ENCODE measurements at regions not wholly inside any gene's neighbourhood (a gene's known extent, or its start where the extent isn't known, plus 50 kb on each side); places are given as distances from the start of the nearest gene placed in this dataset.

DNA sequence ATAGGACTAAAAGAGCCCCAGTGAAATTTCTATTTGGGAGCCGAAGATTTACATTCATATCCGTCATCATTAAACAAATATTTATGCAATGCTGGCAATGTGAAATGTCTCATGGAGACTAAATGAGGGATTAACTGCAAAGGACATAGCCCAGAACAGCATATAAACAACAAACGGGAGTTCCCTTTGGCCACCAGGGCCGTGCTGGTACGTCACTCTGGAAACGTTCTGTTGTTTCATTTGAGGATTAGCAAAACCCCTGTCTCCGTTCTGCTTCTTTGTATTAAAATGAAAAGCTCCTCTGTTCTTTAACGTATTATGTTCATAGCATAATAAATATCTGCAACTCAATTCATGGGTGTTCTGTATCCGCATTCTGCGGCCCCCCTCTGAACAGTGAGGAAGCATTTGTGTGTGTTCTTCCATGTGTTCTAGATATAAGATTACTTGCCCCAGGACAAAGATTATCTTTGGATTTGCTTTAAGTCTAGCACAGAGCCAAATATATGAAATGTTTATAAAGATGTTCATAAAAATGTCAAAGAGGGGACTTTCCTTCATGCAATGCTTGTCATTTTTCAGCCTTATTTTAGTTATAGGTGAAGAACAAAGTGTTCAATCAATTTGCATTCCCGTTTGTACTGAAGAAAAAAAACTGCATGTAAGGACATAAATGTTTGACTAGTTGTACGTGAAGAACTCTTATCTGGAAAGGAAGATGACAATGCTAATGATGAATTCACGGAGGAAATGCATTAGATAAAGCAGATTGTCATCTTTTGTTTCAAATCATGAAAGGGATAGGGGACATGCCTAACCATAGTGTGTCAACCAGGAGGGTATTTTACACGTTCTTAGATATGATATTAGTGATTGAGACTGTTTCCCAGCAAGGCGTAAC is 90.0 kb upstream of the TNFAIP3 start:
- DNase-seq (ENCODE audit: low read depth, low spot score) = no peak
- no peak overlapping the region for H3K4me3 ChIP-seq (ENCODE audit: low read depth, low read length)
- H3K27me3 ChIP-seq (ENCODE audit: control insufficient read depth, insufficient read depth, low read length) = no peaks in the 10 kb centered on the region
- no peaks in the 10 kb centered on the region for H3K9me3 ChIP-seq (ENCODE audit: control insufficient read depth, insufficient read depth, low read length)
- CTCF ChIA-PET = interaction anchor here (0.6 to 1.2 kb wide), 2 partner anchors 23 to 459 kb away, joined by 3 read pairs; no protein-coding TSS in a partner anchor
- H3K27ac ChIP-seq (ENCODE audit: low read depth, low read length) = no peak overlapping the region
- POLR2A ChIA-PET = no interaction called here
- TF ChIP-seq, protein P1, sequence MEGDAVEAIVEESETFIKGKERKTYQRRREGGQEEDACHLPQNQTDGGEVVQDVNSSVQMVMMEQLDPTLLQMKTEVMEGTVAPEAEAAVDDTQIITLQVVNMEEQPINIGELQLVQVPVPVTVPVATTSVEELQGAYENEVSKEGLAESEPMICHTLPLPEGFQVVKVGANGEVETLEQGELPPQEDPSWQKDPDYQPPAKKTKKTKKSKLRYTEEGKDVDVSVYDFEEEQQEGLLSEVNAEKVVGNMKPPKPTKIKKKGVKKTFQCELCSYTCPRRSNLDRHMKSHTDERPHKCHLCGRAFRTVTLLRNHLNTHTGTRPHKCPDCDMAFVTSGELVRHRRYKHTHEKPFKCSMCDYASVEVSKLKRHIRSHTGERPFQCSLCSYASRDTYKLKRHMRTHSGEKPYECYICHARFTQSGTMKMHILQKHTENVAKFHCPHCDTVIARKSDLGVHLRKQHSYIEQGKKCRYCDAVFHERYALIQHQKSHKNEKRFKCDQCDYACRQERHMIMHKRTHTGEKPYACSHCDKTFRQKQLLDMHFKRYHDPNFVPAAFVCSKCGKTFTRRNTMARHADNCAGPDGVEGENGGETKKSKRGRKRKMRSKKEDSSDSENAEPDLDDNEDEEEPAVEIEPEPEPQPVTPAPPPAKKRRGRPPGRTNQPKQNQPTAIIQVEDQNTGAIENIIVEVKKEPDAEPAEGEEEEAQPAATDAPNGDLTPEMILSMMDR (IDR thresholded peaks at IDR 0.05; ENCODE audit: low read depth, low read length) = 0 out of 2 replicates have a peak, but pooled peaks have one; percentile 10

GRCh38 chr6:137777687-137778075 is 89.4 kb upstream of the TNFAIP3 start:
- ChIA-PET CTCF (interaction anchor here (0.6 to 1.2 kb wide), 2 partner anchors 22 to 458 kb away, joined by 3 read pairs; no protein-coding TSS in a partner anchor), POLR2A (no interaction called here)
- no peak overlapping the region for H3K27ac ChIP-seq (ENCODE audit: low read depth, low read length)
- no peak overlapping the region for H3K4me3 ChIP-seq (ENCODE audit: low read depth, low read length)
- no peaks in the 10 kb centered on the region for H3K27me3 ChIP-seq (ENCODE audit: control insufficient read depth, insufficient read depth, low read length)
- TF ChIP-seq, protein P1 (IDR thresholded peaks at IDR 0.05; ENCODE audit: low read depth, low read length) = no peak
- DNase-seq (ENCODE audit: low read depth, low spot score) = no peak
- no peaks in the 10 kb centered on the region for H3K9me3 ChIP-seq (ENCODE audit: control insufficient read depth, insufficient read depth, low read length)

DNA sequence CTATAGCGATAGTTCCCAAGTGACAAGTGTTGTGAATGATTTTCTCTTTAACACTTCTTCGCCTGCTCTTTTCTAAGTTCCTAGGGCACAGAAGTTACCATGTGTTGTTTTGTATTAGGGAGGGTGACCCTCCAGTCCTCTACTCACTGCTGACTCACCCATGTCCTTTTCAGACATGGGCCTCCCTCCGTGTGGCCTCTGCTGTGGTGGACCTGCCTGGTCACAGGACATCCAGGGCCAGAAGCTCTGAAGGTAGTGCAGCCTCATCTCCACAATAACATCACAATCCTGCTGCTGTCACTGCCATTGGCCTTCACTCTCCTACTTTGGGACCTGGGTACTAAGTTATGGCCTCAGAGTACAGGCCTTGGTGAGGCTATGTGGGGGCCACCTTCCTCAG is 87.1 kb upstream of the TNFAIP3 start:
- Histone ChIP-seq H3K27ac (ENCODE audit: low read depth, low read length) (peak overlapping the region; percentile 52), H3K27me3 (ENCODE audit: control insufficient read depth, insufficient read depth, low read length) (no peaks in the 10 kb centered on the region), H3K9me3 (ENCODE audit: control insufficient read depth, insufficient read depth, low read length) (no peaks in the 10 kb centered on the region), H3K4me3 (ENCODE audit: low read depth, low read length) (no peak overlapping the region)
- TF ChIP-seq, protein P1 (IDR thresholded peaks at IDR 0.05; ENCODE audit: low read depth, low read length) = no peak
- DNase-seq (ENCODE audit: low read depth, low spot score) = no peak
- ChIA-PET CTCF (no interaction called here), POLR2A (no interaction called here)

DNA sequence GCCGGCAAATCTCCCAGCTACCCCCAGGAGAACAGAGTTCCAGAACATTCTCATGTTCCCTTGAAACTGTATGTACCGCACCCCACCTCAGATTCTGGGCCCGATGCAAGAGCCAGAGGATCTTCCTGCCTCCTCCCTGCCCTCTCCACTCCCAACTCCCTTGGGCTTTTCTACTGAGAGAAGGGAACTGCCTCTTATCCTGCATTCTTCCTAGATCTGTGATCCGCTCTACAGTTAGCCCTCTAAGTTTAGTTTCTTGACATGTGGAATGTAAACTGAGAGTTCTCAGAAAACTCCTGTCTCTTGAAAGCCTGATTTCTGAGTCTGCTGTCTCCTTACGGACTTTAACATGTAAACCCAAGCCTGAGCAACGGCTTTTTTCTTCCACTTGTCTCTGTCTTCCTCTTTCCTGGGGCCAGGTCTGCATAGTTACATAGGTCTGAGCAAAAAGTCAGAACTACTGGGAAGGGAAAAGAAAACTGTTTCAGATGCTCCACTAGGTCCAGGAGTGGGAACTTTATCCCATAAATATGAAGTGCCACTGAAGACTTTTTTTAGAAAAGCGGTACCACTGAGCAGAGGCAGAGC is 86.5 kb upstream of the TNFAIP3 start:
- CTCF ChIA-PET = interaction anchor here (0.6 to 1.4 kb wide), 4 partner anchors 19 to 166 kb away, joined by 3 to 4 read pairs (median 3); no protein-coding TSS in a partner anchor
- H3K9me3 ChIP-seq (ENCODE audit: control insufficient read depth, insufficient read depth, low read length) = no peaks in the 10 kb centered on the region

More for the DNA sequence above, 86.5 kb upstream of the TNFAIP3 start:
- DNase-seq (ENCODE audit: low read depth, low spot score) = peak; percentile 38
- H3K27ac ChIP-seq (ENCODE audit: low read depth, low read length) = peak overlapping the region; percentile 52
- H3K4me3 ChIP-seq (ENCODE audit: low read depth, low read length) = no peak overlapping the region
- POLR2A ChIA-PET = no interaction called here
- TF ChIP-seq, protein P1 (IDR thresholded peaks at IDR 0.05; ENCODE audit: low read depth, low read length) = no peak
- H3K27me3 ChIP-seq (ENCODE audit: control insufficient read depth, insufficient read depth, low read length) = no peaks in the 10 kb centered on the region

Measured in AG04450 (cell line).